Esophagus squamous epithelium (tissue), 5 donors: ENCODE measurements at regions not wholly inside any gene's neighbourhood (a gene's known extent, or its start where the extent isn't known, plus 50 kb on each side); places are given as distances from the start of the nearest gene placed in this dataset.

Source experiments
- DNase-seq: peaks from one replicate; lab custom pipeline; 2025; lab: John Stamatoyannopoulos, UW
- H3K27ac ChIP-seq, 4 donors: fragments of 200-600 bp; sonication (generic); one replicate each; pipeline ENCODE4 v1.5.1; 2016 to 2019; ENCODE audit warnings: mild to moderate bottlenecking in 1 of 4
- H3K27me3 ChIP-seq, 4 donors: fragments of 200-600 bp; sonication (generic); 1 replicate in 3 of 4; 2 replicates in 1 of 4; pipeline versions ENCODE4 v1.5.1 to v1.6.0; 2017 to 2021; ENCODE audit warnings: antibody characterized with exemption in 1 of 4
- H3K36me3 ChIP-seq, 3 donors: fragments of 200-600 bp; sonication (generic); one replicate each; pipeline ENCODE4 v1.5.1; 2016 to 2019
- H3K4me1 ChIP-seq, 3 donors: fragments of 200-600 bp; sonication (generic); one replicate each; pipeline ENCODE4 v1.5.1; 2017 to 2019
- H3K4me3 ChIP-seq, 4 donors: fragments of 200-600 bp; sonication (generic); 1 replicate in 3 of 4; 2 replicates in 1 of 4; pipeline ENCODE4 v1.5.1; 2016 to 2019; ENCODE audit warnings: mild to moderate bottlenecking in 2 of 4, moderate library complexity in 1 of 4
- H3K9me3 ChIP-seq, 3 donors: fragments of 200-600 bp; sonication (generic); one replicate each; pipeline ENCODE4 v1.5.1; 2016 to 2019
- CTCF ChIP-seq, 6 experiments: fragments of 450-650 bp in 4 of 6; fragments of 200-600 bp in 2 of 6; sonication (generic) in 2 of 6; IDR thresholded peaks; one replicate each; pipeline ENCODE4 v1.5.1; 2016 to 2019; ENCODE audit warnings: antibody characterized with exemption in 6 of 6, mild to moderate bottlenecking in 4 of 6, moderate library complexity in 4 of 6
- POLR2A ChIP-seq, 4 donors: fragments of 450-650 bp; IDR thresholded peaks; one replicate each; pipeline ENCODE4 v1.6.1; 2017; ENCODE audit warnings: antibody characterized with exemption in 4 of 4, mild to moderate bottlenecking in 4 of 4, moderate library complexity in 3 of 4
- WGBS, 2 donors: methylation state at CpG; one replicate each; pipeline ENCODE4 v1.1.5; 2018; 5-methylcytosine and 5-hydroxymethylcytosine counted together
- intact Hi-C: fragments of 100-400 bp; cut with DNase I; formaldehyde crosslinking; loops from one replicate; pipeline ENCODE4 v1.15.0; 2022
- donor health status: DM: yes; HTN: yes; CAD: no.

GRCh38 chr18:68234131-68234530 lies 480.8 kb downstream of the TMX3 start:
- Histone ChIP-seq H3K27ac (no peak overlapping the region), H3K27me3 (no peaks in the 10 kb centered on the region), H3K36me3 (no peaks in the 10 kb centered on the region), H3K4me3 (no peak overlapping the region), H3K4me1 (no peaks in the 10 kb centered on the region), H3K9me3 (no peaks in the 10 kb centered on the region)
- no peak for DNase-seq
- WGBS, 2 donors = 43 to 63% methylated on average over 1 of the region's 1 CpG
- intact Hi-C loops = no loop called here
- TF ChIP-seq POLR2A (IDR thresholded peaks at IDR 0.05) (no peak), CTCF (IDR thresholded peaks at IDR 0.05) (no peak)

GRCh38 chr18:68233018-68233417 lies 481.9 kb downstream of the TMX3 start:
- H3K36me3 ChIP-seq = no peaks in the 10 kb centered on the region
- H3K27me3 ChIP-seq = no peaks in the 10 kb centered on the region
- H3K4me1 ChIP-seq = no peaks in the 10 kb centered on the region
- H3K27ac ChIP-seq = no peak overlapping the region
- TF ChIP-seq POLR2A (IDR thresholded peaks at IDR 0.05) = no peak
- TF ChIP-seq CTCF (IDR thresholded peaks at IDR 0.05) = no peak
- H3K9me3 ChIP-seq = no peaks in the 10 kb centered on the region
- DNase-seq = no peak
- intact Hi-C loops = no loop called here
- no peak overlapping the region for H3K4me3 ChIP-seq
- 86 to 100% methylated on average over 1 of the region's 1 CpG for WGBS, 2 donors

- no peak for TF ChIP-seq CTCF (IDR thresholded peaks at IDR 0.05)
- TF ChIP-seq POLR2A (IDR thresholded peaks at IDR 0.05) = no peak
- WGBS, 2 donors = 60 to 65% methylated on average over 8 of the region's 8 CpGs
- H3K4me3 ChIP-seq = no peak overlapping the region
Measured at GRCh38 chr18:68229351-68229750, 485.6 kb downstream of the TMX3 start.

GRCh38 chr18:68221111-68221724 lies 493.7 kb downstream of the TMX3 start:
- Histone ChIP-seq H3K27ac (no peak overlapping the region), H3K4me1 (no peaks in the 10 kb centered on the region), H3K4me3 (no peak overlapping the region), H3K27me3 (no peaks in the 10 kb centered on the region), H3K36me3 (no peaks in the 10 kb centered on the region), H3K9me3 (no peaks in the 10 kb centered on the region)
- no peak for TF ChIP-seq POLR2A (IDR thresholded peaks at IDR 0.05)
- no peak for TF ChIP-seq CTCF (IDR thresholded peaks at IDR 0.05)
- no peak for DNase-seq
- intact Hi-C loops = no loop called here
- 42 to 43% methylated on average over 1 of the region's 1 CpG for WGBS, 2 donors

More at GRCh38 chr18:68229351-68229750, 485.6 kb downstream of the TMX3 start:
- Histone ChIP-seq H3K4me1 (no peaks in the 10 kb centered on the region), H3K9me3 (no peaks in the 10 kb centered on the region), H3K36me3 (no peaks in the 10 kb centered on the region), H3K27ac (no peak overlapping the region), H3K27me3 (no peaks in the 10 kb centered on the region)
- no peak for DNase-seq
- intact Hi-C loops = no loop called here

GRCh38 chr18:68220458-68220857 lies 494.4 kb downstream of the TMX3 start:
- Histone ChIP-seq H3K9me3 (no peaks in the 10 kb centered on the region), H3K4me3 (no peak overlapping the region), H3K27ac (no peak overlapping the region), H3K36me3 (no peaks in the 10 kb centered on the region), H3K27me3 (no peaks in the 10 kb centered on the region), H3K4me1 (no peaks in the 10 kb centered on the region)
- no peak for DNase-seq
- no peak for TF ChIP-seq POLR2A (IDR thresholded peaks at IDR 0.05)
- TF ChIP-seq CTCF (IDR thresholded peaks at IDR 0.05) = no peak
- 50 to 63% methylated on average over 2 of the region's 2 CpGs for WGBS, 2 donors
- intact Hi-C loops = no loop called here
